Stimulated activated CD8-positive, alpha-beta memory T cell treated with anti-CD3 and anti-CD28 coated beads, Interleukin-4, amount 100 ng/mL, for 24 hours (primary cell): ENCODE measurements at regions not wholly inside any gene's neighbourhood (a gene's known extent, or its start where the extent isn't known, plus 50 kb on each side); places are given as distances from the start of the nearest gene placed in this dataset.

Experiments used
- DNase-seq: peaks from one replicate; pipeline ENCODE4 v3.0.0-alpha.2; 2020; ENCODE audit warnings: low read depth

DNA sequence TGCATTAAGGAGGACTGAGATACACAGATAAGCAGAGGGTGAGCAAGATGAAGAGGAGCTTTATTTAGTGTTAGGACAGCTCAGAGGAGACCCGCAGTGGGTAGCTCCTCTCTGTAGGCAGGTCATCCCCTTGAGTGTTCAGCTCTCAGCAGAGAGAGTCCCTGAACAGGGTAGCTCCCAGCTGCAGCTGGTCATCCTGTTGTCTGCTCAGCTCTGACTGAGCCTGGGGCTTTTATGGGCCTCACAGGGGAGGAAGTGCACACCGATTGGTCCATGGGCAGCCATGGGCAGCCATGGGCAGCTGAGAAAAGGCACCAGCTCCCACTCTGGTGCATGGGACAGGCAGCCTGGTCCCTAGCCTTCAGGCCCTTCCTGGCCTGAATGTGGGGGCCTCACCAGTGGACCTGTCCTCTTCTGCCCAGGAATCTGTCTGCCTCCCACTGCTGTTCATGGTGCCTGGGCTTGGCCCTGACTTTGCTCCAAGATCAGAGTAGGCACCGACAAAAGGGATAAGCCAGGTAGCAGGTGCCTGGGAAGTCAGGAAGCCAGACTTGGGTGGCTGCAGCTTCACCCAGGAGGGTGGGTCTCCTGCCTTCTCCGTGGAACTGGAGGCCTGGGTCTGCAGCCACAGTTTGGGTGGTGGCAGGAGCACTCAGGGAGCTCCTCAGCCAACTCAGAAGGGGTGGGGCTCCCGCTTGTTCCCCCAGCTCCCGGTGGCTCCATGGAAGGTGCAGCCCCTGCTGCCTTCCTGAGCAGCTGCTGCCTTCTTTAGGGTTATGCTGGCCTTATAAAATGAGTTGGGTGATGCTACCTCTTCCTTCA lies 54.7 kb downstream of the MYEOV start:
- DNase-seq: no peak

DNA sequence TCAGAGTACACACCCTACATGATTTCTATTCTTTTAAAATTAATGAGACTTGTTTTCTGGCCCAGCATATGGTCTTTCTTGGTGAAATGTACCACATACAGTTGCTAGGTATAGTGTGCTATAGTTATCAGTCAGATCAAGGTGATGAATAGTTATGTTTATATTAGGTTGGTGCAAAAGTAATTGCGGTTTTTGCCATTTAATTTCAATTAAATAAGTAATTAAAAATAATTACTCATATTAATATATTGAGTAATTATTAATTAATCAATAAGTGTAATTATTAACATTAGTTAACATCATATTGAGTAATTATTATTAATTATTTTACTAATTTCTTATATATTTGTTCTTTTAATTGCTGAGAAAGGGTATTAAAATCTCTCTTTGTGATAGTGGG lies 56.1 kb downstream of the MYEOV start:
- DNase-seq: no peak

DNA sequence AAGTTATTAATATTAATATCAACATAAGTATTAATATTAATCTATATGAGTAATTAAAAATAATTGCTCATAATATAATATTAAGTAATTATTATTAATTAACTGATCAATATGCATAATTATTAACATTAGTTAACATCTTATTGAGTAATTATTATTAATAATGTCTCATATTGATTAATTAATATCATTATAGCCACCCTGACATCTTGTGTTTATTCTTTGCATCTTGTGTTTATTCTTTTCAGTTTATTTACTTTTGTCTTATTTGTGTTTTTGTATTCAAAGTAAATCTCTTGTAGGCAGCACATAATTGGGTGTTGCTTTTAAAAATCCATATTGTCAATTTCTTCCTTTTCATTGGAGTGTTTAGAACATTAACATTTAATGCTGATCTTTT lies 56.6 kb downstream of the MYEOV start:
- no peak for DNase-seq

DNA sequence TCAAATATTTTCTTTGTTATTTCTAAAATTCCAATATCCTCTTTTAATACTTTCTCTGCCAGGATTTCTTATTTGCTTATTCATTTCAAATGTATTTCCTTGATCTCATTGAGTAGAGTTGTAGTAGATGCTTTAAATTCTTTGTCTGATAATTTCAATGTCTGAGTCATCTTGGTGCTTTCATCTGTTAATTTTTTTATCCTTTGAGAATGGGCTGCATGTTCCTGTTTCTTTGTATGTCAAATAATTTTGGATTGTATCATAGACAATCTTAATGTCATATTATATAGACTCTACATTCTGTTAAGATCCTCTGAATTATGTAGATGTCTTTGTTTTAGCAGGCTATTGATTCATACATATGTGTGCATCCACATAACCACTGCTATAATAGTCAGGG lies 57.5 kb downstream of the MYEOV start:
- no peak for DNase-seq

DNA sequence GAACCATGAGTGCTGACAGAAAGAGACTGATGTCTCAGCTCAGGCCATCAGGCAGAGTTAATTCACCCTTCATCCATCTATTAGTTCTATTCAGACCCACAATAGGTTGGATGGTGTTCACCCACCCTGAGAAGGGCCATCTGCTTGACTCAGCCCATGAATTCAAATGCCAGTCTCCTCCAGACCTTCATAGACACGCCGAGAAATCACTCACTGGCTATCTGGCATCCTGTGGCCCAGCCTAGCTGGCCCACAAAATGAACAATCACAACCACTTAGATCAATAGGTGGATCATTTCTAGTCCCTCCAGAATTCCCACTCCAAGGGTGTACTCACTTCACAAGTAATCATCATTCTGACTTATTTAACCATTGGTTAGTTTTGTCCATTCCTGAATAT lies 58.2 kb downstream of the MYEOV start:
- no peak for DNase-seq

DNA sequence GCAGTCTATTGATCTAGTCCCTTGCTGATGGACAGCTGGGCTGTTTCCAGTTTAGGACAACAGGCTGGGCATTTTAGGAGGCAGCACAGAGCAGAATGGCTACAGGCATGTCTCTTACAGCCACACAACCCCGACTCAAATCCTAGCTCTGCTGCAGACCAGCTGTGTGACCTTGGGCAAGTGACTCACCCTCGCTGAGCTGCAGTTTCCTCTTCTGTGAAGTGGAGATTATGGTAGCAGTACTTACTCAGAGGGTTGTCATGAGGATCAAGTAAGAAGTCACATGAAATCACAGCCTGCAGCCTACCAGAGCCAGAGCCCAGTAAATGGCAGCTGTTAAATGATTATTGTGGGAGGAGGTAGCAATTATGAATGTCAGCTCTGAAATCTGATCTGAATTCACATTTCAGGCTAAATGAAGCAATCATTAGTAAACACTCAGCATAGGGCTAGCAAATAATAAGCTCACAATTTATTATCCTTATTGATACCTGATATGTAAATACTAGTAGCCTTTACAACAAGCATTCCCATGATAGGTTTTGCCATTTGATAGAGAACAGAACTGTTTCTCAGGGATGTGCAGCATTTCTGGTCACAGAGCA lies 58.9 kb downstream of the MYEOV start:
- no peak for DNase-seq

DNA sequence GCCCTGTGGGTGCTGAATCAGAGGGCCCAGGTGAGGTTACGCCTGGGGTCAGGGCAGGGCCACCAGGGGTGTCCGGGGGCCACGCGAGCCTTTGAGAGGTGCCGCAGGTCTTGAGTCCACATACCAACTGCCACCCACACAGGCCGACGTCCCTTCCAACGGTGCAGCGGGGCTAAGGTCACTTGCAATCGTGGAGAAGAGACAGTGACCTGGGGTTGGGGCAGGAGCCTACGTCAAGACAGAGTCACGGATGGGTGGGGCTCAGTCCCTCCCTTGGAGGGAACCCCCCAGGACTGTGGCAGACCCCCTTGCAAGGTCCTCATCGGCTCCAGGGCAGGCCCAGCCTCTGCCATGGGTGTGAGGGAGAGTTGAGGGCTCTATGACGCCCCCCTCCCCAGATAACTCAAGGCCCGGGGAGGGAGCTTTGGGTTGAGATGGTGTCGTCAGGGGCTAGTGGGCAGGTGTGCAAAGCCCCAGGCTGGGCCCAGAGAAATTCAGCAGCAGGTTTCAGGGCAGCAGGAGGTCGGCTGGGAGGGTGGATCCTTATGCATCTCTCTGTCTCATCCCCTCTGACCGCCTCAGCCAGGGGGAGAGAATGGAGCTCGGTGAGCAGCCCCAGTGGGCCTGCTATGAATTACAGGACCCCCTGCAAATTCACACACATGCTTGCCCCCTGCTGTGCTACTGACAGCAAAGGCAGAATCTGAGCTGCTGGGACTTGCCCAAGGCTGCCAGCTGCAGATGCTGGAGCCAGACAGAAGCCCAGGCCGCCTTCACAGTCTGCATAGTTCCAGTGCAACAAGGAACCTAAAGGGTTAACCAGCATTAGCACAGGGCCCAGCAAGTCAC lies 60.0 kb downstream of the MYEOV start:
- no peak for DNase-seq

DNA sequence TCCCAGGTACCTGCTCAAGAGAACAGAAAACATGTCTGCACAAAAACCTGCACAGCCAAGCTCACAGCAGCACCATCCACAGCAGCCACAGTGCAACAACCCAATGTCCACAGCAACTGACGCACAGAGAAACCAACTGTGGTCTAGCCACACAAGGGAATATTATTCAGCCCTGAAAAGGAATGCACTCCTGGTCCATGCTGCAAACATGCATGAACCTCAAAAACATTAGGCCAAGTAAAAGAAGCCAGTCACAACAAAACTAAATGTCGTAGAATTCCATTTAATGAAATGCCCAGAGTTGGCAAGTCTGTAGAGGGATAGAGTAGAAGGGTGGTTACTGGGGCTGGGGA lies 60.6 kb downstream of the MYEOV start:
- no peak for DNase-seq

DNA sequence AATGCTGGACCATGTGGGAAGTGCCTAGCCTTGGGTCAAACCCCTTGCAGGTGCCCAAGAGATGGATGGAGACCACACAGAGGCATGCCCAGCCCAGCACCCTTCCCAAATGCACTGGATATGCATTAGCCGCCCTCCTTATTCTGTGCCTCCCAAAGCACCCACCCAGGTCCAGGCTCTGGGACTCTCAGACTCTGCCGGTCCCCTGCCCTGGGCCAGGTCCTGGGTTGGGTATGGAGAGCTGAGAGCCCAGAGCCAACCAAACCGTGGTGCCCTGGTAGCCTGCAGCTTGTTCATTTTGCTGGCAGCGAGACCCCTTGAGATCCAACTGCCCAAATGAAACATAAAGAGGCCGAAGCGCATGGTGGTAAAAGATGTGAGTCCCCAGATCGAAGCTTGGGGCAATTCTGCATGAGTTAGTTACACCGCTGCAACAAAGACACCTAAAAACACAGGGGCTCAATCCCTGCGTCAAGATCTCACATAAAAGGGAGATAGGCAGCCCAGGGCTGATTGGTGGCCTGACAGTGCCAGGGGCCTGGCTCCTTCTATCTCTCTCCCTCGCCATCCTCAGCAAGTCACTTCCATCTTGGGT lies 61.5 kb downstream of the MYEOV start:
- DNase-seq: no peak

DNA sequence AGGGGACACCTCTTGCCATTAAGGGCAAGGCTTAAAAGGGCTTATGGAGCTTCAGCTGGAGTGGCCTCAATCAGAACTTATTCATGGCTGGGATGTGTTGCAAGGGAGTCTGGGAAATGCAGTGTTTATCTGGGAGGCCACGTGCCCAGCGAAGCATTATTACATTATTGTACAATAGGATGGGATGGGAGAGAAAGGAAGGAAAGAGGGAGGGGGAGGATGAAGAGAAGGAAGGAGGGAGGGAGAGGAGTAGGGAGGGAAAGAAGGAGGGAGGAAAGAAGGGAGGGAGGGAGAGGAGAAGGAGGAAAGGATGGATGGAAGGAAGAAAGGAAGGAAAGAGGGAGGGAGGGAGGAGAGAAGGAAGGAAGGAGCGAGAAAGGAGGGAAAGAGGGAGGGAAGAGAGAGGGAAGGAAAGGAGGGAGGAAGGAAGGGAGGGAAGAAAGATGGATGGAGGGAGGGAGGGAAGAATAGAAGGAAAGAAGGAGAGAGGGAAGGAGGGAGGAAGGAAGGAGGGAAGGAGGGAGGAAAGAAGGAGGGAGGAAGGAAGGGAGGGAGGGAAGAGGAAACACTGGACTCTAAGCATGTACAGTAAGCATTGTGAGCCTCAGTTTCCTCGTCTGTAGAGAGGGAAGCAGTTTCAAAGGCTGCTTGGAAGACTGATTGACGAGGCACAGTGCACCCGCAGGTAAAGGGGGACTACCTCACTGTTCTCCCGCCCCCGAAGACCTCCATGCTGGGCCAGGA lies 62.2 kb downstream of the MYEOV start:
- DNase-seq: no peak

DNA sequence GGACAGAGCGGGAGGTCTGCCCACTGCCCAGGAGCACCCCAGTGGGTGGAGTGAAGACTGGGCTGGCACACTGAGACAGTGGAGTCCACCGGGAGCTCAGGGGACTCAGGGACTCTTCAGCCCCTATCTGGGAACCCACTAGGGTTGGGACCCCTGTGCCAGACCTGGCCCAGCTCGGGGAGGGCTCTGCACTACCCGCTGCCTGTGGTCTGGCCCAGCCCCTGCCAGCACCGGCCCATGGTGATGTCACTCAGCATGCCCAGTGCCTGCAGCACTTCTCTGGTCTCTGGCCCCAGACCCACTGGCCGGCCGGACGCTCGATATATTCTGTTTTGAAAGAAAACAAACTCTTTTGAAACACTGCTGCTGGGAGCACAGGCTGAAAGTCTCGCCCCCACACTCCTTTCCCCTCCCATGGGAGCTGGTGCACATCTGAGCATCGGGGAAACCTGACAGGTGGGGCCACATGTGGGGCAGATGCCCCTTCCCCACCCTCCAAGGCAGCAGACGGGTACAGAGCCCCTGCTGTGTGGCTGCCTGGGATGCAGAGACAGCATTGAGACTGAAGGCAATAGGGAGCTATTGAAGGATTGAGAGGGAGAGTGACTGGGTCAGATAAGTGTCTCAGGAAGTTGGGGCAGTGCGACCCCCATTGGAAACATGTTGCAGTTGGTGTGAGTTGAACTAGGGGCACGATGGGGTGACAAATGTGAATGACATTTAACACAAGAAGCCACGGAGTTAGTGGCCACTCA lies 62.9 kb downstream of the MYEOV start:
- no peak for DNase-seq

DNA sequence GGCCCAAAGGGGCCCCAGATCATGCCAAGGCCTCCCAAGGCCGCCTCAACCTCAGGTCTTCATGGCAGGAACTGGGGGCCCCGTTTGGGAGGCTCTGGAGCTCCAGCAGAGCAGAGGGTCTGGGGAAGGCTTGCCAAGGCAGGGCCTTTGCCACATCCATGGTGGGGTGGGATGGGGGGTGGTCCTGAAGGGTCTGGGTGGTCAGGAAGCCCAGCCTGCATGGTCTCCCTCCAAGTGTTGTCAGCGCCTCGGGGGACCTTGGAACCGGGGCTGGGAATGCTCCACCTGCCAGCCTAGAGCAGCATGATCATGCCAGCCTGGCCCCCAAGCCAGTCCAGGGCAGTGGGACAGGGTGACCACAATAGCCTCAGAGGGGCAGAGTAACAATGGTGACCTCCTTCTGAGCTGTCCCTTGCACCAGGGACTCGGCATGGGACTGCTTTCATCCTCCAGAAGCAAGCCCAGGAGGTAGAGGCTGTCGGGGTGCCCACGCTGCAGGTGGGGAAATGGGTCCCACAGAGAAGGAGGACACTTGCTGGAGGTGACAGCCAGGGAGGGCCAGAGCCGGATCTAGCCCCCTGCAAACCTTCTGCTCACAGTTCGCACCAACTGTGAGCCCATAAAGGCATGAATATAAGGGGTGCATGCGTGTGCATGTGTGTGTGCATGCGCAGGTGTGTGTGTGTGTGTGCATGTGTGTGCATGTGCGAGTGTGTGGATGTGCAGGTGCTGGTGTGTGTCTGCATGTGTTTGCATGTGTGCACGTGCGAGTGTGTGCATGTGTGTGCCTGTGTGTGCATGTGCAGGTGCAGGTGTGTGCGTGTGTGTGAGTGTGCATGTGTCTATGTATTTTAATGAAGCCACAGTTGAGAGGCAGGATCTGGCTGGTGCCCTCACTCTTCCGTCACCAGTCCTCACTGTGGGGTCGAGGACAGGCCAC lies 63.8 kb downstream of the MYEOV start:
- DNase-seq: no peak

DNA sequence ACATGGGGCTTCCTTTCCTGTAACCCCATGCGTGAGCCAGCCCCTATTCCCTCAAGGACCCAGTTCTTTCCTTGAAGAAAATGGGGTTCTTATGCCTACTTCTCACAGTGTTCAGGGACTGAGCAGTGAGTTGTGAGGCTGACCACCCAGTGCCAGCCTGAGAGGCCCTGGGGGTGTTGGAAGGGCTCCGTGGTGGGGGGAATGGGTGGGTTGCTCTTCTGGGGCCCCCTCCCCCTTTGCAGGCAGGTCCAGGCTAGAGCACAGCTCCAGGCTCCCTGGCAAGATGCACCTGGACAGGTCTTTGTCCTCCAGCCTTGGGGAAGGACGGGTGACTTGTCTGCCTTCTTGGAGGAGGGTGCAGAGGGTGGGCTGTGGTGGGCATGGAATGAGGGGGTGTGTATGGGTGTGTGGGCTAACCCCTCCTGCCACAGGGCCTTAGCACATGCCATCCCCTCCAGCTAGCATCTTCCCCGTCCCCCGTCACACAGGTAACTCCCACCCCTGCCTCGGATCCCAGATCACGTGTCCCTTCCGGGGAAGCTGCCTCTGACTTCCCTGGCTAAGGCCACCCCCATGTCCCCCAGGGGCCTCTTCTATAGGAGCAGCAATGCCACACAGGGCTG lies 64.6 kb downstream of the MYEOV start:
- DNase-seq: no peak

DNA sequence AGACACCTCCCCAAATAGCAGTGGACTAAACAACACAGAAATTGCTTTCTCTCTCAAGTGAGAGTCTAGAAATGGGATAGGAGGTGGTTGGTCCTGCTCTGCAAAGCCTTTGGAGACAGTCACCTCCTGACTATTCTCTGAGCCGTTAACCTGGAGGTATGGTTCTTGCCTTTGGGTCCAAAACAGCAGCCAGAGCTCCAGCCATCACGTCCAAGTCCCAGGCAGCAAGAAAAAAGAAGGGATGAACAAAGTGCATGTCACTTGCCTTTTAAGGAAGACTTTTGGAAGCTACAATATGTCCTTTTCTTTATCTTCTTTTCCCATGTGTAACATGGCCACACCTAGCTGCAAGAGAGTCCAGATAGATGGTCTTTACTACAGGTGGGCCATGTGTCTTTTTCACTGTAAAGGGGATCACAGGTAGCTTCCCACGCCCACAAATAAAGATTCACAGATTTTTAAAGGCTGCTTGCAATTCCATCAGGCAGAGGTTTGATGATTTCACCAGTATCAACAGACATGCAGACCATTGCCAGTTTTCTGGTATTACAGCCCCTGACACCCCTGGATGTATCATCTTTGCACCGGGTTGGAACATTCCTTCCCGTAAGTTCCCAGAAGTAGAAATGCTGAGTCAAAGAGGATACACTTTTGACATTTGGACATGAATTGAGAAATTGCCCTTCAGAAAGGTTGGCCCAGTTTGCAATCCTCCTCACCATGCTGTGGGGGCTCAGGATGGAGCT lies 66.0 kb downstream of the MYEOV start:
- no peak for DNase-seq

DNA sequence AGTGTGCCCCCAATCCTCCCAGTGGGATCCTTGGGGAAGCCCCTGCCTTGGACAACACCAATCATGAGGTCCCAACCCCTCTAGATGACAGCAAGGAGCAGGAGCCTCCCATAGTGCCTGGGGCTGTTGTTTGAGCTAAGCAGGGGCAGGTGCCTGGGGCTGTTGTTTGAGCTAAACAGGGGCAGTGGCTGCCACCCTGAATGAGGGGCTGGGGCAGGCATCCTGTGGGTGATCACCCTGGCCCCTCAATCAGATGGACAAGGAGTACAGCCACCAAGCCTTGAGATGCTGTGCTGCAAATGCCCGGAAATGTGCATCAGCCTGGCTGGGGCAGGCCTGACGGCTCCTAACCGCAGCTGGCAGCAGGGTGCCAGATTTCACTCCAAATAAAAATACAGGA lies 66.7 kb downstream of the MYEOV start:
- no peak for DNase-seq

DNA sequence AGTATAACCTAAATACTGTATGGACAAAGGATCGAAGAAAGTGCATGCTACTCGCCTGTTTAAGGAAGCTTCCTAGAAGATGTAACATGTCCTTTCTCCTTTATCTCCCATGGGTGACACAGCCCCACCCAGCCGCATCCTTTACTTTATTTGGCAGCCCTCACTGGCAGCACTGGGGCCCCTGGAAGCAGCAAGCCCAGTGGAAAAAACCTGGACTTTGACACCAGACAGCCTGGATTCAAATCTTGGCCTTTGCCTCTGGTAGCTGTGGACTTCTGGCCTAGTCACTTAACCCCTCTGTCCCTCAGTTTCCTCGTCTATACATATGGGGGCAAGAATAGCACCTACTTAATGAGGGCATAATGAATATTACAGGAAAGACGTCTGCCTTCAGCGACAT lies 67.1 kb downstream of the MYEOV start:
- no peak for DNase-seq

DNA sequence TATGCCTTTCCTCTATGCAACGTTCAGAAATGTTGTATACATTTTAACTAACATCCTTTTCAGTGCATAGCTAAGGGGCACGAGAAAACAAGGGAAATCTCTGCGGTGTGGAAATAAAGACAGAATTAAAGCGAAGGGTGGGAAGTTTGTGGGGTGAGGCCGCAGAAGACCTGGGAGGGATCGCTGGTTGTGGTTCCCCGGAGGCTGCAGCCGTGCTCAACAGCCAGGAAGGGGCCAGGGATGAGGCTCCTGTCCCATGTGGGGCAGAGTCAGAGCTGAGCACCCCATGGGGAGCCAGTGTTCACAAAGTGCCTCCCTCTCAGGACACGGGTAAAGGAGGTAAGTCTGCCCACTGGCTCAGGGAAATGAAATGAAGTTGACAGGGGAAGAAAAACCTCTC lies 67.5 kb downstream of the MYEOV start:
- no peak for DNase-seq

DNA sequence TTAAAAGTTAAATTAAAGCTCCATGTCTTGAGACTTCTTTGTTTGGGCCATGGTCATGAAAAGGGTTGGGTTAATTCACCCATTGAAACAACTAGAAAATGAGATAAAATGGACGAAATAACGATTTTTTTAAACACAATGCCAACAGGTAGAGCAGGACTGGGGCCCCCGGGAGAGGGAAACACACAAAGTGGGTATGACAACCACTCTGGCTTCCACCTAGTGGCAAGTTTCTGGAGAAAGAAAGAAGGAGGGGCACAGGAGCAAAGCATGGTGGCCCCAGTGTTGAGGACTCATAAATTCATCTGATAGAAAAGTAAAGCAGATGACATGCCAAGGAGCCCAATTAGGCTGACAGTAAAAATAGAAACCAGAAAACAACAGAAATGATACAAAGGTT lies 68.4 kb downstream of the MYEOV start:
- DNase-seq: no peak

DNA sequence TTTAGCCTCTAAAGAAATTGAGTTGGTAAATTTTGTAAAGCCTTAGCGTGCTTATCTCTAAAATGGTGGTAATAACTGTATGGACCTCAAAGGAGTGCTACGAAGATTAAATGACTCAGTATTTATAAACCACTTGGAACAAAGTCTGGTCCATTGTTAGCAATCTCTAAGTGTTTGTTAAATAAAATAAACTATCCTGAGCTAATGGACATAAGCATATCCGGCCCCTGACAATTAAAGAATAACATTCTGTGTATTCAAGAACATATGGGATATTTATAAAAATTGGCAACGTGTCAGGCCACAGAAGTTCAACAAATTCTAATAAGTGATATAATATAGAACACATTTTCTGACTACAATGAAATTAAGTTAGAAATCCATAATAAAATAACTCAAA lies 71.0 kb downstream of the MYEOV start:
- DNase-seq: no peak
